HG03520 (cell line): ENCODE measurements at regions not wholly inside any gene's neighbourhood (a gene's known extent, or its start where the extent isn't known, plus 50 kb on each side); places are given as distances from the start of the nearest gene placed in this dataset.
"Not testable (repeated sequence)": the region's sequence is repeated elsewhere in the genome, so short reads cannot be mapped to it uniquely, and the experiment has no call there.

Experiments used
- ATAC-seq: cut with Tn5 transposase; IDR thresholded peaks from one replicate; pipeline ENCODE4 v1.9.1; 2021; ENCODE audit warnings: mild to moderate bottlenecking, moderate library complexity; ENCODE audit not compliant: unreplicated experiment

- no peak for ATAC-seq
Observed at GRCh38 chr10:106395041-106395749, 769.3 kb downstream of the SORCS1 start.

DNA sequence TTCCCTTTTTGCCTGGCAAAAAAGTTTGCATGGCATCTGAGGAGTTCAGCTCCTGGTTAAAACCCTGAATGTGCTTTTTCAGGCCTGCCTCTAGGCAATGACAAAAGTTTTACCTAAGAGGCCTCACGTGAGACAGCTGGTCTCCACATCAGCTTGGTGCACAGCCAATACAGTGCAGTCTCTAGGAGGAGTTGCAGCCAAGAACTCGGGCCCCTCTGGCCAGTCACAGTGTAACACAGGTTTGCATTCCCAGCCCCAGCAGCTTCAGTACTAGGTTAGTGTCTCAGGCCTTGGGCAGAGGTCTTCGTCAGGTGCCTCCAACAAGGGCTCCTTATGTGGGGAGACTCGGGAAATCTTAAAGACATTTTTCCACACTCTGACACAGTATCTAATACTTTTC lies 771.7 kb downstream of the SORCS1 start:
- no peak for ATAC-seq

DNA sequence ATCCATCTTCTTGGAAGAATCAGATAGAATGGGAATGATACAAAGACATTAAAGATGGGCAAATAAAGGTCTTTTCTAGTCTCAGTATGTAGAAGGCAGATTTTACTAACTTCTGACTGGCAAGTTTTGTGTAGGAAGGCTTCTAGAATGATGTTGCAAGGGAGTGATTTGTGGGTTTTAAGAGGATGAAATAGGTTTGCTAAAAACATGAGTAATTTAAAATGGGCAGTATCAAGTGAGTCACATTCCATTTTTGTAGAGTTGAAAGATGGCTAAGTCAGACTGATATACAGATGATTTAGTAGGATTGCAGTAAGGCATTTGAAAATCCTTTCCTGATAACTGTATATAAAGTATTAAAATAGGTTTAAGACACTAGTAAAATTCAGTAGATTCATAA lies 777.4 kb downstream of the SORCS1 start:
- ATAC-seq: no peak

DNA sequence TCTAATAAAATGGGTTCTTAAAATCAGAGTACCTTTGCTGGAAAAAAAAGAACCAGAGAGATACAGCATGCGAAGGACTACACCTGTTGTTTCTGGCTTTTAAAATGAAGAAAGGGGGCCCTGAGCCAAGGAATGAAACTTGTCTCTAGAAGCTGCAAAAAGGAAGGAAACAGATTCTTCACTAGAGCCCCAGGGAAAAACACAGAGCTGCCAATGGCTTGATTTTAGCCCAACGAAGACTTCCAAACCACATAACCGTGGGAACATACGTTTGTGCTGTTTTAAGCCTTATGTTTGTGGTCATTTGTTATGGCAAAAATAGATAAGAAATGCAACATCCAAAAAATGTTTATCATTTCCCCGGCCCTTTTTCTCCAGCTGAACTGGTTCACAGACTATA lies 780.0 kb downstream of the SORCS1 start:
- no peak for ATAC-seq

GRCh38 chr10:106380706-106381105 lies 783.8 kb downstream of the SORCS1 start:
- no peak for ATAC-seq

- no peak for ATAC-seq
Observed at GRCh38 chr10:106378251-106378650, 786.3 kb downstream of the SORCS1 start.

DNA sequence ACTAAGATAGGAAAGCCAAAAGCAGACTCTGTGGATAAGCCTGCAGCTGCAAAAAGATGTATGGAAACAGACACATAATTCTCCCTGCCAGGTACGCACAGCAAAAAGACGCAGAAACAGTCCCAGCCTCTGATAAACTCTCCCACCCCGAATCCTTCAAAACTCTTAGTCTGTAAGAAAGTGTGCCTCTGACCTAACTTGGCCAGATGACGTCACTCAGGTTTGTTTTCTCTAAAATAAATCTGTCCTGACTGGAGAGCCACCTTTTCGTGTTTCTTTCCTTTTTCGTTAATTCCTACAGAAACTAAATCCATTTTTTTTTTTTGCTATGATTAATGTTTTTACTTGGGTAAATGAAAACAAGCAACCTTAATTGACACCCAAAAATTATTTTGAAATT lies 793.8 kb downstream of the SORCS1 start:
- no peak for ATAC-seq

- no peak for ATAC-seq
Observed at GRCh38 chr10:106360870-106361269, 803.6 kb downstream of the SORCS1 start.

DNA sequence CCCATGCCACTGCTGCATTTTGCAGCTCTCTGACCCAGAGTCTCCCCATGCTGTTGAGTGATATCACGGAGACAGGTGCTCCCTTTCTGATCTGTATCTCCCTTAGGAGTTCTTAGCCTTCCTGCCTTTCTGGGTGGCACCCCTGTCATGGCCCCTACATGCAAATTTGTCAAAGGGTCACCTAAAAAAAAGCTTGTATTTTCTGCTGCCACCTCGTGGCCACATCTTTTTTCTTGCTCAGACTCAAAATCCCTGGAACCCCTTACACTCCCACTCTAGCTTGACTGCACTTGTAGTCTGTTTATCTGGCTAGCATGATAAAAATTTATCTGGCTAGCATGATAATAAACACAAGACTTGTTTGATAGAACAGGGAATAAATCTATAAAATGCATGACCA lies 809.1 kb downstream of the SORCS1 start:
- no peak for ATAC-seq

DNA sequence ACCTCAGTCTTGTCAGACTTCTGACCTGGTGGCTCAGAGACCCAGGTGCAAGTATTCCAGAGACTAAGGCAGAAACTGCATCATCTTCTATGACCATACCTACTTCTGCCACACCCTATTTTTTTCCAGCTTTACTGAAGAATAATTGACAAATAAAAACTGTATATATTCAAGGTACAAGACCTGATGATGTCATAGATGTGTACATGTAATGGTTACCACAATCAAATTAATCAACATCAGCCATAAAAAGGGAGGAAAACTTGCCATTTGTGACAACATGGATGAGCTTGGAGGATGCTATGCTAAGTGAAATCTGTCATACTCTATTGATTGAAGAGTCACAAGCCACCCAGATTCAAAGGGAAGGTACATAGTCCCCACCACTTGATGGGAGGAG lies 815.6 kb downstream of the SORCS1 start:
- ATAC-seq: no peak

GRCh38 chr10:106347547-106347946 lies 817.0 kb downstream of the SORCS1 start:
- no peak for ATAC-seq

DNA sequence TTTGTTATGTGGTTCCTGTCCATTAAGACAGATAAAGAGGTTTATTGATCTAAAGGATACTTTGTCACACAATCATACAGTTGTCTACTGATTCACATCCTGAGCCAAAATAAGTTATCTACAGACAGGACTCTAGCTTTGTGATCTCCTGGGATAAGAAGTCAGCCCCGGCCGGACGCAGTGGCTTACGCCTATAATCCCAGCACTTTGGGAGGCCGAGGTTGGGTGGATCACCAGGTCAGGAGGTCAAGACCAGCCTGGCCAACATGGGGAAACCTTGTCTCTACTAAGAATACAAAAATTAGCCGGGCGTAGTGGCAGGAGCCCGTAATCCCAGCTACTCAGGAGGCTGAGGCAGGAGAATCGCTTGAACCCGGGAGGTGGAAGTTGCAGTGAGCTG lies 821.0 kb downstream of the SORCS1 start:
- ATAC-seq: not testable (repeated sequence)

- ATAC-seq: no peak
Observed at GRCh38 chr10:106341356-106341755, 823.1 kb downstream of the SORCS1 start.

- ATAC-seq: no peak
Observed at GRCh38 chr10:106338486-106338885, 826.0 kb downstream of the SORCS1 start.

DNA sequence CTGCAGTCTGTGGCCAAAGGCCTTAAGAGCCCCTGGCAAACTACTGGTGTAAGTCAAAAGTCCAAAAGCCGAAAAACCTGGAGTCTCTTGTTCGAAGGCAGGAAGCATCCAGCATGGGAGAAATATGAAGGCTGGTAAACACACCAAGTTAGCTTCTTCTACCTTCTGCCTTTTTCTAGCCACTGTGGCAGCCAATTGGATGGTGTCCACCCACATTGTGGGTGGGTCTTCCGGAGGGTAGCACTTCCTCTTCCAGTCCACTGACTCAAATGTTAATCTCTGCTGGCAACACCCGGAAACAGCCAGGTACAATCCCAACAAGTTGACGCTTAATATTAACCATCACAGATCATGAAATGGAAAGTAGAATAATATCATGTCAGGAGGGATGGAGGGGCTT lies 827.6 kb downstream of the SORCS1 start:
- no peak for ATAC-seq

GRCh38 chr10:106327747-106328146 lies 836.8 kb downstream of the SORCS1 start:
- no peak for ATAC-seq

DNA sequence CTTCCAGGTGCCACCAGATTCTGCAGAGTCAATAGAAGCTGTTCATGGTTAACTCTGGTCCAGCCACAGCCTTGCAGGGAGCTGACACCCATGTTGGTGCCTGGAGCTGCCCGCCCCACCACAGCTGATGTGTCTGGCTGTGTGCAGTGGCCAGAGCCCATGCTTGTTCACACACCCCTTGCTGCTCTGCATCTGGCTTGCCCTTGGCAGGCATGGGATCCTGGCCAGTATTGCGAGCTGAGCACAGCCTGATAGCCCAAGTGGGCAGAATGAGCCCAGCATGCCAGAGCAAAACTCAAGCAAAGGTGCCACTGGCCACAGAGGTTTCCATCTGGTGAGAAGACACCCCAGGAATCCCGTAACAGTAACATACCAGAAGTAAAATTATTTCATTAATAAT lies 843.6 kb downstream of the SORCS1 start:
- ATAC-seq: no peak

GRCh38 chr10:106320078-106320477 lies 844.4 kb downstream of the SORCS1 start:
- ATAC-seq: no peak

GRCh38 chr10:106317554-106317953 lies 847.0 kb downstream of the SORCS1 start:
- ATAC-seq: no peak

DNA sequence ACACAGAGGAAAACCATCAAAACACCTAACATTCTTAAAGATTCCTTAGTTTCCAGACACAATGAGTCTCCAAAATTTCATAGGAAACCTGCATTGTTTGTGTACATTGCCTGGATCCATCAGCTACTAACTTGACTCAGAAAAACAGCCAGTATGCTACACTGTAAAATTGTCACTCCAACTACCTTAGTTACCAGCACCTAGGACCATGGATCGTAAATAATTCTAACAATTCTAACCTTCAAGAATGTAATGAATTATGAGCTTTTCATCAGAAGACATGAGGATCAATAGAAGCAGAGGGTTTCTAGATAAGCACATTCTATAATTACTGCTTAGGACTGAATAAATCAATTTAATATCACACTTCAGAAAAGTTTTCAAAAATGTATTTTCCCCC lies 851.5 kb downstream of the SORCS1 start:
- ATAC-seq: no peak

GRCh38 chr10:106312087-106312486 lies 852.4 kb downstream of the SORCS1 start:
- no peak for ATAC-seq

- no peak for ATAC-seq
Observed at GRCh38 chr10:106311590-106311989, 852.9 kb downstream of the SORCS1 start.

GRCh38 chr10:106310596-106310995 lies 853.9 kb downstream of the SORCS1 start:
- no peak for ATAC-seq
